Ecto neural progenitor cell (in vitro differentiated cells): ENCODE measurements at regions not wholly inside any gene's neighbourhood (a gene's known extent, or its start where the extent isn't known, plus 50 kb on each side); places are given as distances from the start of the nearest gene placed in this dataset.
A peak's percentile ranks its signal among the peaks of the same experiment; 100 is the strongest.

Experiments
- DNase-seq: peaks from one replicate; pipeline ENCODE4 v3.0.0-alpha.2; 2018; ENCODE audit warnings: low spot score

GRCh38 chr1:228894442-228894989 lies 159.2 kb downstream of the RHOU start:
- DNase-seq = peak; percentile 40

- peak; percentile 22 for DNase-seq
Observed at GRCh38 chr1:228897901-228898300, 162.6 kb downstream of the RHOU start.

GRCh38 chr1:228898582-228898992 lies 163.3 kb downstream of the RHOU start:
- DNase-seq = peak; percentile 34

GRCh38 chr1:228899421-228899956 lies 164.2 kb downstream of the RHOU start:
- DNase-seq = peak; percentile 39

GRCh38 chr1:228900099-228900885 lies 165.0 kb downstream of the RHOU start:
- DNase-seq = peak; percentile 50

- peak; percentile 26 for DNase-seq
Observed at GRCh38 chr1:228900886-228901392, 165.7 kb downstream of the RHOU start.

- DNase-seq = peak; percentile 40
Observed at GRCh38 chr1:228901936-228902681, 166.8 kb downstream of the RHOU start.

GRCh38 chr1:228902781-228903433 lies 167.6 kb downstream of the RHOU start:
- peak; percentile 26 for DNase-seq

- peak; percentile 47 for DNase-seq
Observed at GRCh38 chr1:228903434-228904071, 168.3 kb downstream of the RHOU start.

- DNase-seq = peak; percentile 27
Observed at GRCh38 chr1:228904222-228904621, 168.9 kb downstream of the RHOU start.

- DNase-seq = peak; percentile 29
Observed at GRCh38 chr1:228905701-228906101, 170.4 kb downstream of the RHOU start.

GRCh38 chr1:228906223-228906860 lies 171.1 kb downstream of the RHOU start:
- peak; percentile 38 for DNase-seq

- peak; percentile 63 for DNase-seq
Observed at GRCh38 chr1:228911225-228912210, 176.2 kb downstream of the RHOU start.

GRCh38 chr1:228913626-228914414 lies 178.5 kb downstream of the RHOU start:
- DNase-seq = no peak

GRCh38 chr1:228914700-228915099 lies 179.4 kb downstream of the RHOU start:
- no peak for DNase-seq

- DNase-seq = no peak
Observed at GRCh38 chr1:228917342-228917741, 182.1 kb downstream of the RHOU start.

GRCh38 chr1:228917755-228918154 lies 182.5 kb downstream of the RHOU start:
- no peak for DNase-seq

- DNase-seq = no peak
Observed at GRCh38 chr1:228918335-228918734, 183.1 kb downstream of the RHOU start.

- DNase-seq = no peak
Observed at GRCh38 chr1:228919914-228920313, 184.6 kb downstream of the RHOU start.
